Ishikawa (cell line): ENCODE measurements at regions not wholly inside any gene's neighbourhood (a gene's known extent, or its start where the extent isn't known, plus 50 kb on each side); places are given as distances from the start of the nearest gene placed in this dataset.

Experiments used
- FOXM1 ChIP-seq: IDR thresholded peaks from 2 replicates; pipeline ENCODE4 v1.6.1; 2012; ENCODE audit warnings: low read depth, borderline replicate concordance
- MAX ChIP-seq: IDR thresholded peaks from 2 replicates; pipeline ENCODE4 v1.6.1; 2012
- RAD21 ChIP-seq: IDR thresholded peaks from 2 replicates; pipeline ENCODE4 v1.6.1; 2012; ENCODE audit warnings: low read depth
- REST ChIP-seq: IDR thresholded peaks from 2 replicates; pipeline ENCODE4 v1.6.1; 2012; ENCODE audit warnings: low read depth, mild to moderate bottlenecking
- TAF1 ChIP-seq: IDR thresholded peaks from 2 replicates; pipeline ENCODE4 v1.6.1; 2012; ENCODE audit warnings: low read depth, mild to moderate bottlenecking
- YY1 ChIP-seq: IDR thresholded peaks from 2 replicates; pipeline ENCODE4 v1.6.1; 2012; ENCODE audit warnings: low read depth

GRCh38 chr5:97297063-97297703 is 114.1 kb upstream of the RIOK2 start:
- TF ChIP-seq TAF1 (no peak), FOXM1 (no peak), RAD21 (peak; percentile 53), YY1 (no peak), MAX (no peak), REST (no peak)
